SK-N-MC (cell line): ENCODE measurements at regions not wholly inside any gene's neighbourhood (a gene's known extent, or its start where the extent isn't known, plus 50 kb on each side); places are given as distances from the start of the nearest gene placed in this dataset.

Experiments
- DNase-seq: peaks from one replicate; pipeline ENCODE4 v3.0.0-alpha.2; 2011; ENCODE audit warnings: low read depth, low spot score
- H3K27ac ChIP-seq: fragments of 200-600 bp; sonication (generic); 2 replicates; pipeline ENCODE4 v1.5.1; 2016; ENCODE audit warnings: mixed run types
- H3K36me3 ChIP-seq: fragments of 200-600 bp; sonication (generic); 2 replicates; pipeline ENCODE4 v1.6.1; 2017; ENCODE audit warnings: antibody characterized with exemption, low read length, mixed read lengths; ENCODE audit not compliant: insufficient read depth
- H3K4me3 ChIP-seq: fragments of 200-600 bp; sonication (generic); 2 replicates; pipeline ENCODE4 v1.5.1; 2016
- H3K9ac ChIP-seq: fragments of 200-600 bp; sonication (generic); 2 replicates; pipeline ENCODE4 v1.8.0; 2017; ENCODE audit warnings: mixed run types, mixed read lengths; ENCODE audit not compliant: insufficient read length
- H3K9me3 ChIP-seq: fragments of 200-600 bp; sonication (generic); 2 replicates; pipeline ENCODE4 v1.6.1; 2017; ENCODE audit warnings: low read depth, mild to moderate bottlenecking, antibody characterized with exemption, low read length, moderate library complexity, mixed read lengths
- EZH2 ChIP-seq: fragments of 200-600 bp; sonication (generic); IDR thresholded peaks from one replicate; pipeline ENCODE4 v1.6.1; 2017; ENCODE audit warnings: antibody characterized with exemption
- FOXP2 ChIP-seq: optimal IDR thresholded peaks from 2 replicates; pipeline ENCODE3; 2011; ENCODE audit warnings: mild to moderate bottlenecking, moderate library complexity; ENCODE audit not compliant: insufficient read depth; ENCODE audit errors: extremely low read length, control extremely low read depth
- POLR2AphosphoS5 ChIP-seq: IDR thresholded peaks from 2 replicates; pipeline ENCODE4 v1.6.1; 2012; ENCODE audit warnings: mild to moderate bottlenecking, low read depth, low read length, borderline replicate concordance

GRCh38 chr11:69906453-69906907, 87.3 kb upstream of the FGF3 start:
- TF ChIP-seq POLR2AphosphoS5 (no peak), FOXP2 (no peak)
- Histone ChIP-seq H3K9me3 (no peaks in the 10 kb centered on the region), H3K4me3 (no peak overlapping the region), H3K27ac (no peak overlapping the region), H3K36me3 (no peaks in the 10 kb centered on the region), H3K9ac (no peak overlapping the region)
- DNase-seq: no peak

DNA sequence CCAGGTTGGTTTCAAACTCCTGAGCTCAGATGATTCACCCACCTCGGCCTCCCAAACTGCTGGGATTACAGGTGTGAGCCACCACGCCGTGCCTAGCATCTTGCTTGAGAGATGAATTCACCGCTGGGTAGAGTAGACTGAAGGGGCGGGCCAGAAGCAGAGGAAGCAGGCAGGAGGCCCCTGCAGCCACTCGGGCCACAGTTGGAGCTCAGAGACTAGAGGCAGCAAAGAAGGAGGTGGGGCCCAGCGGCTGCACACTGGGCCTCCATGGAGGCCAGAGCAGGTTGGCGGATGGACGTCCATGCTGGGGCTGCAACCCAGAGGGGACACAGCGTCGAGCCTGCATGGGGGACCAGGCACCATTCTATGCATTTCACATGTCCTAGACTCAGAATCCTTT, 88.4 kb upstream of the FGF3 start:
- Histone ChIP-seq H3K36me3 (no peaks in the 10 kb centered on the region), H3K9me3 (no peaks in the 10 kb centered on the region), H3K9ac (no peak overlapping the region), H3K4me3 (no peak overlapping the region), H3K27ac (no peak overlapping the region)
- DNase-seq: no peak
- TF ChIP-seq EZH2 (no peak), FOXP2 (no peak), POLR2AphosphoS5 (no peak)

- Histone ChIP-seq H3K4me3 (no peak overlapping the region), H3K9me3 (no peaks in the 10 kb centered on the region), H3K9ac (no peak overlapping the region), H3K36me3 (no peaks in the 10 kb centered on the region), H3K27ac (no peak overlapping the region)
- no peak for DNase-seq
- TF ChIP-seq FOXP2 (no peak), EZH2 (no peak), POLR2AphosphoS5 (no peak)
Observed at GRCh38 chr11:69908511-69909220, 89.5 kb upstream of the FGF3 start.

DNA sequence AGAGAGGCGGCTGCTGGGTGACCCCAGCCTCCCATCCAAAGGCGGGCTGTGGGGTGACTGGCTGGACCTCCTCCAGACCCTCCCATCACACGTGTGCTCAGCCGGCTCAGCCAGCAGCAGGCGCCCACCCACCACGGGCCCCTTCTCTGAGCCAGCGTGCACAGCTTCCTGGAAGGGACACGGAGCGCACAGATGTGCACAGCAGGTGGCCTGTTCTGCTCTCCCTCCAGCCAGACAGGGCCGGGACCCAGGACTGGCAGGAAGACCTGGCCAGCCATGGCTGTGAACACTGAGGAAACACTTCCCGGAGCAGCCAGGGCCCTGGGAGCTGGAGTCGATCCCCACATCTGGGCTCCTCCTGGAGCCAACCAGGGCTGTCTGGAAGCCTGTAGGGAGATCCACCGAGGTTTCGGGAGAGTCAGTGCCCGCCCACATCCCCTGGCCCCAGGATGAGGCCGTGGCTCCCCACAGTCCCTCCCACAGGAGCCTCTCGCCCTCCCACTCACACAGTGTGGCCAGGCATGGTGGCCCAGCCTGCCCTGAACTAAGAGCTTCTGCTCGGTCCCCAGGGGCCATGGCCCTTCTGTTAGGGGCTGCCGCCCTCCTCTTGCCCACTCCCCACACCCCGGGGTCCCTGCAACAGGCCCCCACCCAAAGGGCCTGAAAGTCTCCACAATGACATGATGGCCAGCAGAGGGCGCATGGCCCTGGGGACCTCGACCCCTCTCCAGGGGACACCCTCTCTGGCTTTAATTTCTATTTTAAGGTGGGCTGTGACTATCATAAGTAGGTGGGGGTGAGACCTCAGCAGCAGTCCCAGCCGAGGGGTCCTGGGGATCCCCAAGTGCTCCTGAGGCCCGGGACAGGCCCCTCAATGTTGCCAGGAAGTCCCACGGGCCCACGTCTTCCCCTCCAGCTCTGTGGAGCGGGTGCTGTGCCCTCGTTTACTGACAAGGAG, 90.6 kb upstream of the FGF3 start:
- no peaks in the 10 kb centered on the region for H3K36me3 ChIP-seq
- H3K9ac ChIP-seq: no peak overlapping the region
- DNase-seq: no peak
- no peaks in the 10 kb centered on the region for H3K9me3 ChIP-seq
- TF ChIP-seq EZH2 (no peak), FOXP2 (no peak), POLR2AphosphoS5 (no peak)
- H3K27ac ChIP-seq: no peak overlapping the region
- no peak overlapping the region for H3K4me3 ChIP-seq

GRCh38 chr11:69910519-69911309, 91.5 kb upstream of the FGF3 start:
- no peak overlapping the region for H3K27ac ChIP-seq
- H3K4me3 ChIP-seq: no peak overlapping the region
- no peak for DNase-seq
- TF ChIP-seq POLR2AphosphoS5 (no peak), EZH2 (no peak), FOXP2 (no peak)
- no peaks in the 10 kb centered on the region for H3K36me3 ChIP-seq
- no peak overlapping the region for H3K9ac ChIP-seq
- no peaks in the 10 kb centered on the region for H3K9me3 ChIP-seq

- TF ChIP-seq FOXP2: no peak
- no peak for TF ChIP-seq EZH2
- no peak for TF ChIP-seq POLR2AphosphoS5
Observed at GRCh38 chr11:69911310-69912160, 92.3 kb upstream of the FGF3 start.

GRCh38 chr11:69912161-69912910, 93.1 kb upstream of the FGF3 start:
- Histone ChIP-seq H3K4me3 (no peak overlapping the region), H3K9ac (no peak overlapping the region), H3K27ac (no peak overlapping the region), H3K9me3 (no peaks in the 10 kb centered on the region), H3K36me3 (no peaks in the 10 kb centered on the region)
- TF ChIP-seq POLR2AphosphoS5 (no peak), FOXP2 (no peak), EZH2 (no peak)
- no peak for DNase-seq

More at GRCh38 chr11:69911310-69912160, 92.3 kb upstream of the FGF3 start:
- H3K27ac ChIP-seq: no peak overlapping the region
- no peak overlapping the region for H3K9ac ChIP-seq
- H3K9me3 ChIP-seq: no peaks in the 10 kb centered on the region
- H3K4me3 ChIP-seq: no peak overlapping the region
- H3K36me3 ChIP-seq: no peaks in the 10 kb centered on the region
- no peak for DNase-seq
